DMS153 (cell line): ENCODE measurements at regions not wholly inside any gene's neighbourhood (a gene's known extent, or its start where the extent isn't known, plus 50 kb on each side); places are given as distances from the start of the nearest gene placed in this dataset.

ENCODE experiments used
- DNase-seq: peaks from one replicate; lab custom pipeline; 2025; lab: John Stamatoyannopoulos, UW

- no peak for DNase-seq
Observed at GRCh38 chr1:232477728-232478127, 152.2 kb downstream of the SIPA1L2 start.

- DNase-seq, result no peak
Observed at GRCh38 chr1:232476538-232476950, 153.4 kb downstream of the SIPA1L2 start.

DNA sequence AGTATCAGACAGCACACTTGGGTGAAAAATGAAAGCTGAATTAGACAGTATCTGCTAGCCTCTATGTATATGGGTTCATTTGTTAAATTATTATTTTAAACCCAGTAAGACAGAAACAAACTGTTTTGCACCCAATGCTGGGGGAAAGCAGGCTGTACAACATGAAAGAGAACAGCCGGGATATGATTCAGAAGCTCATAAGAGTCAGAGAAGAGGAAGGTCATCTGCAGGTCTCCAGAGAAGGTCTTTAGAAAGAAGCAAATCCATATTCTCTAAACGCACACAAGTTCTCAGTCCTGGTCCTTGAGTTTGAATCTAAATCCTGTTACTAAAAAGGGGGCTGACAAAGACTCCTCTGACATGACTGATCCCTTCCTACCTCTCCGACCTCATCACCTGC lies 155.1 kb downstream of the SIPA1L2 start:
- DNase-seq, result no peak

DNA sequence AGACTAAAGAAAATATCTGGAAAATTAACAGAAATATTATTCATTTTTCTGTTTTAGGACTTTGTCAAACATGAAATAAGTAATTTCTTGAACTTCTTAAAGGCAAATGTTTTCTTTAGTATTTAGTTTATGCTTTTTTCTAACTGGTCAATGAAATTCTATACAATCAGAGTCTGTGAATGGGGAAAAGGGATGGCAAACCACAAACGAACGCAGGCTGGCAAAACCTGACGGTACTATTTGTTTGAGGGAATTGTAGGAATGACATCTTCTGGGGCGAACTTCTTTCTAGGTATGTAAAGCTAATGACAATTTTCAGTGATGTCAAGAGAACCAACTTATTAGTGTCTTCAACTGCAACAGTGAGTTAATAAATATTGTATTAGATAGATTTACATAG lies 156.0 kb downstream of the SIPA1L2 start:
- DNase-seq, result no peak

DNA sequence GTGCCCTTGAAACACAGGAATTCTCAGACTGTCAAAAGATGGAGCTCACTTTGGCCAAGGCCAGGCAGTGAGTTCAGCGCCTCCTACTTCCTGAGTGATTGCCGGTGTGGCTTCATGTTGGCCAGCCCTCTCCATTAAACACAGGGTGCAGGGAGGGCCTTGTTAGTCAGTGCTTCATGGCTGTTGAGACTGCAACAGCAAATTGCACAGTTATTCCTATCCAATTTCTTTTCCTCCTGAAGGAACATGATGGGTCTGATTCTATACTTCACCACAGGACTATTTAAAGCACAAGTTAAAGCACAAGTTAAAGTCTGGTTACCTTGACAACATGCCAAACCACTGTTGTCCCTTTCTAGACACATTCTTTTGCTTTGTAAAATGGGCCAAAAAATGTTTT lies 156.6 kb downstream of the SIPA1L2 start:
- DNase-seq, result no peak

- no peak for DNase-seq
Observed at GRCh38 chr1:232472485-232473041, 157.4 kb downstream of the SIPA1L2 start.

GRCh38 chr1:232471250-232471649 lies 158.7 kb downstream of the SIPA1L2 start:
- DNase-seq, result no peak

DNA sequence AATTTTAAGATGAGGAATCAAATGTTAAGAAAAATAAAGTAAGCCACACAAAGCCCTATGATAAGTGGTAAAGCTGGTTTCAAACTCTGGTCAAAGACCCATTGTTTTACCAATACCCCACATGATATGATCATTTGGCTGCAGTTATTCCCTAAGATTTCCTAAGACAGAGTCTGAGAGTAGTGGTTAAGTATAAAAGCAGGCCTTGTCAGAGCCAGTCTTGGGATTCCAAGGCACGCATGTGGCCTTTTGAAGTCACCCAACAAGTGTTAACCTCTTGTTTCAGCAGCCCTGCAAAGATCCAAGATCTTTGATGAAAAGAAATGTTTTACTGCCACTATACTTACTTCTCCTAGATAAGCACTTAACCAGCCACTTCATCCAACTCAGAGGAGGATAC lies 159.2 kb downstream of the SIPA1L2 start:
- DNase-seq, result no peak

DNA sequence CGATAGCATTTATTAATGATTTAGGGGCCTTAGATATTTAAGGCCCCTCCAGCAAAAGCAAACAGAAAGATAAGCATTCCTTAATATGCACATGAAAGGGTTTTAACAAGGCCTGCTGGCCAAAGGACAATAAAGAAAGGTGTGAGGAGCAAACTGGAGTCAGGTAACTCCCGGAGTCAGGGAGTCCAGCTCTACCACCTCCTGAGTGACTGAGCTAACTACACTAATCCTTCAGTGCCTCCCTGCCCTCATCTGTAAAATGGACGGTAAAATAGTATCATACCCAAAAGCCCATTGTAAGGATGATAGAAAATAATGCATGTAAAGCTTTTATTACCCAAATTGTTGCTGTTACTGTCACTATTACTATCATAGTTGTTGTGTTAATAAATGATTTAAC lies 161.7 kb downstream of the SIPA1L2 start:
- no peak for DNase-seq

- DNase-seq, result no peak
Observed at GRCh38 chr1:232467073-232467760, 162.7 kb downstream of the SIPA1L2 start.

DNA sequence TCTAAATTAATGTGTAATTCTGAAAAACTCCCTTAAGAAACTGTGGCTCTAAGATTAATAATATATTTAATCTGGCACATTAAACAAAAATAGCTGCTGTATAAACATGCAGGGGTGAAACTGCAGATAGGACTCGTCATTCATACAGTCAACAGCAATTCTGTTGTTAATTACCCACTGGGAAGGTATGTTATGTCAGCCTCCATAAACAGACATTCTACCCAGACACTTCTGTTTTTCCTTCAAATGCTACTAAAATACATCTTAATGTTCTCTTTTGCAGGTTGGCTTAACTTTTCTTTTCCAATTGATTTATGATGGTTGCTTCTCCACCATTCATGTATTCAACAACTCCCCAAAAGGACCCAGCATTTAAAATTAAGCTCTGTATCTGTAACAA lies 165.6 kb downstream of the SIPA1L2 start:
- no peak for DNase-seq

DNA sequence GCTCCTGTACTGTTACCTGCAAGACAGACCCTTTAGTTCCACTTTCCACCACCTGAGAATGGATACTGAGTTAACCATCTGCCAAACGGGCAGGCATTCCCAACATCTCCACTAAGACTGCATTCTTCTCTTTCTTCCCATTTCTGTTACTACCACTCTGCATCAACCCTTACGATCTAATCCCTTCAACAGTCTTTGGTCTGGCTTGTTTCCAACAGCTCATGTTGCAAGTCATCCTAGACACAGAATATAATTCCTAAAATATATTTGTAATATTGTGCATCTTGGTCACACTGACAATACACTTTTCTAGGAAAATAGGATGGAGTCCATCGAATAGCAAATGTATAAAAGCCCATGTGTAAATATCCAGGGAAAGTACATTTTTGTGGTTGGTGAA lies 166.7 kb downstream of the SIPA1L2 start:
- DNase-seq, result no peak

DNA sequence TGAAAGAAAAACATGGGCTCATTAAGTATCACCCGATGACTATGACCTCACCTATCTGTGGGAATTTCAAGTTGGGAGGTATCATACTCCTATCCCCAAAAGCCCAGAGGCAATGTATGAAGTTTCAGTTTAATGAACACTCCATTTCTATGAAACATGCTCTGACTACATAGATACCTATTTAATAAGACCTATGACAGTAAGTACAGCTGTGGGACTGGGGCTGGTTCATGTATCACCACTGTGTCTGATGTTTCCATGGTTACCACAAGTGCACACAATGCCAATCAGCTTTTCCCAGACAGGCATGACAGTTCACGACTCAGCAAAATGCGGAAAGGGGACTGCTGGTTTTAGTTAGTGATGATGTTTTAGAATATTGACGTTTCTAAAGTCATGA lies 167.7 kb downstream of the SIPA1L2 start:
- DNase-seq, result no peak

- no peak for DNase-seq
Observed at GRCh38 chr1:232459826-232460225, 170.1 kb downstream of the SIPA1L2 start.

DNA sequence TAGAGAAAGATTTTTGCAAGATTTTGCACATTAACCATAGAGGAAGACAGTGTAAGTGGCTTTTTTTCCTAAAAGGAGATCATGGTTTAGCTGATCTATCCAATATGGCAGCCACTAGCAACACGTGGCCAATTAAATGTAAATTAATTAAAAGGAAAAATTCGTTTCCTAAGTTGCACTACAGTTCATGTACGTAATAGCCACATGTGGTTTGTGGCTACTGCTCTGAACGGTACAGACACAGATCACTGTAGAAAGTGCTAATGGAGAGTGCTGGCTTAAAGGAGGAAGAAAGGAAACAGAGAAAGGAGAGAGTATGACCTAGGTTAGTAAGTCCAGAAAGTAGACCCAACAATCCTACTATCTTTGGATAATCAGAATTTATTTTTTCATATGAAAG lies 170.8 kb downstream of the SIPA1L2 start:
- DNase-seq, result no peak

DNA sequence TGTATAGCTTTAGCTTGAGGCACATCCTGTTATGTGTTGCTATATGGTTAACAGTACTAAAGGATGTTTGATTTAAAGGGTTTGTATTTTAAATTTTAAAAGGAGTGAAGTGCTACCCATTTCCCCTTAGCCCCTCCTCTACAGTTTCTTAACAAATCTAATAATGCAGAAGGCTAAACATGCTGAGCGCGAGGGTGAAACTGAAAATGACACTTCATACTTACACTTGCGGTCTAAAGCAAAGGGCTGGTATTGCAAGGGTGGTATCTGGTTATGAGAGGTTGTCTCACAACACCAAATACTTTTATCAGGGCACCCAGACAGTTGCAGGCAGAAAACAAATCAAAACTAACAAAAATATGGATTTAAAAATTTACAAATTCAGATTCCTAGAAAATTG lies 172.3 kb downstream of the SIPA1L2 start:
- DNase-seq, result no peak

GRCh38 chr1:232456714-232457113 lies 173.2 kb downstream of the SIPA1L2 start:
- DNase-seq, result no peak

GRCh38 chr1:232454227-232454886 lies 175.6 kb downstream of the SIPA1L2 start:
- no peak for DNase-seq

- no peak for DNase-seq
Observed at GRCh38 chr1:232452736-232453440, 177.0 kb downstream of the SIPA1L2 start.

GRCh38 chr1:232452117-232452516 lies 177.8 kb downstream of the SIPA1L2 start:
- no peak for DNase-seq

DNA sequence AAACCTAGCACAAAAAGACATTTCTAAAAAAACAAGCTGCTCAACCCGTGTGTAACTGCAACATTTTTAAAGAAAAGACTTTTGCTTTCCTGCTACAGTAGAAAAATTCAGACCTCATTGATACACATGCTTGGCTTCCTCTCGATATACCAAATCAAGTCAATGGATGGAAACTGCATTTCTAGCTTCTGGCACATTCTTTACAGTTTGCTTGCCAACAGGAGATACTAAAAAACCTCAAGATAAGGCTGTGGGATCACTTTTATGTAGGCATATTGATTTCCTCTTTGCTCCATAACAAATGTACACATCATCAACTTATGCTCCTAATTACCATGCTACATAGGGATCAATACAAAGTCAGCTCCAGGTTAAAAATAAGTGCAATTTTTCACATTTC lies 178.4 kb downstream of the SIPA1L2 start:
- no peak for DNase-seq

DNA sequence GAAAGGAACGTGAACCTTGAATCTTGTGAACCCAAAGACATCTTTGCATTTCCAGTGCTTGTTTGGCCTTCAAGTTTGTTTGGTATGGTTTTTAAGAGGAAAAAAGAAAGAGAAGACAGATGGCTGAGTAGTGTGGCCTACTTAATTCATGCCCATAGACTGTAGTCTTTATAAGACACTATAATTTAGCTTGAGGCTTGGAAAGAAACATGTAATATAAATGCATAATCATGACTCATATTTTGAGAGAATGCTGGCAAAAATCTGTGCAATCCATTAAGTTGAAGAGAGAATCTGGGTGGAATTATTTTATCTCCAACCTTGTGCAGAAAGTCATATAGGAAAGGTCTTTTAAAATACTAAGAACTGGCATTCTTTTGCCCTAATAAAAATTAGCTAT lies 179.3 kb downstream of the SIPA1L2 start:
- no peak for DNase-seq

DNA sequence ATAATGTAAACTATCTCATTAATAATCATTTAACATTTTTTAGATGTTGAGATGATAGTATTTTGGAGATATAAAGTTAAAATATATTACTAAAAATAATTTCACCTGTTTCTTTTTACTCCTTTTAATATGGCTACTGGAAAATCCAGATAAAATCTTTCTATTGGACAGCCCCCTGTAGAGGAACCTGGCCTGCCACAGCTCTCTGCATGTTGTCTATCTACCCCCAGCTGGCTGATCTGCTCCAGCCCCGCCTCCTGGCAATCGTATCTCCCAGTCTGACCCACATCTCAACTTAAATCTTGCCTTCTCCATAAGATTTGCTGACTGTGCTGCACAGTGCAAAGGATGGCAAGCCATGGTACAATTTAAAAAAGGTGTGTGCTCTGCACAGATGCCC lies 182.8 kb downstream of the SIPA1L2 start:
- DNase-seq, result no peak
